DMS153 treated with DMSO at 0.1 percent for 48 hours (cell line): ENCODE measurements at regions not wholly inside any gene's neighbourhood (a gene's known extent, or its start where the extent isn't known, plus 50 kb on each side); places are given as distances from the start of the nearest gene placed in this dataset.

Source experiments
- DNase-seq: peaks from one replicate; lab custom pipeline; 2025; ENCODE audit not compliant: unreplicated experiment; lab: John Stamatoyannopoulos, UW

- no peak for DNase-seq
Measured at GRCh38 chr9:79280691-79281090, 291.1 kb upstream of the TLE4 start.

DNA sequence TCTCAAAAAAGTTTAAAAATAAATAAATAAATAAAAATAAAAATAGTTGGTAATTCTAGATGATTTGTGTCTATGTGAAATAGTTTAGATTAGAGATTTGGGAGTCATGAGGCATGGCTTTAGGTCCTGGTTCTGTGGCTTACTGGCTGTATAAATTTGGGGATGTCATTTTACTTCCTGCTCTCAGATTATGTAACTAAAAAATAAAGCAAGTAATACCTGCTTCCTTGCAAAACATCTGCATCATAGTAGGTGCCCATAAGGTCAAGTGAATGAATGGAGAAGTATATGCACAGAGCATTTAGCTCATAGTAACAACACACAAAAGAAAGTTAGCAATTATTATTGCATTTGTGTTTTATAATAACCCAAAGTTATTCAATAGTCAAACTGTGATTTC lies 287.7 kb upstream of the TLE4 start:
- DNase-seq = no peak

GRCh38 chr9:79286992-79287707 lies 284.6 kb upstream of the TLE4 start:
- no peak for DNase-seq

- DNase-seq = no peak
Measured at GRCh38 chr9:79287708-79288290, 284.0 kb upstream of the TLE4 start.

- no peak for DNase-seq
Measured at GRCh38 chr9:79289856-79290255, 281.9 kb upstream of the TLE4 start.

DNA sequence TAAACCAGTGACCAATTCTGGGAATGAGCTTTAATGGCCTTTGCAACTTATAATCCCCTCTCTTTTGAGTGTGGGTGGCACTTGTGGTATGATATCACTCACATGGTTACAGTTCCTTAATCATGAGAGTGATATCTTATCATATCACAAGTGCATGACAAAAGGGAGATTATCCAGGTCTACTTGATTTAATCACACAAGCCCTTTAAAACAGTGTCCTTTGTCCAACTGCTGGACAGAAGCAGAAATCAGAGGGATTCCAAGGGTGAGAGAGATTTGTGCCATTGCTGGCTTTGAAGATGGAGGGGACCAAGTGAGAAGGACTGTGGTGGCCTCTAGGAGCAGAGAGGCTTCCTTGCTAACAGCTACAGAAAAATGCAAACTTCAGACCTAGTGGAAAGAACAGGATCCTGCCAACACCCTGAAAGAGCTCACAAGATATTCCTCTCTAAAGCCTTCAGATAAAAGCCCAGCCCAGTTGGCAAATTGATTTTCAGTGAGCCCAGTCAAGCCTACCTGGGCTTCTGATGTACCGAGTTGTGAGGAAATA lies 279.0 kb upstream of the TLE4 start:
- no peak for DNase-seq

- DNase-seq = peak; percentile 93
Measured at GRCh38 chr9:79300068-79300467, 271.7 kb upstream of the TLE4 start.

- no peak for DNase-seq
Measured at GRCh38 chr9:79301085-79301484, 270.7 kb upstream of the TLE4 start.

GRCh38 chr9:79301551-79302391 lies 270.0 kb upstream of the TLE4 start:
- no peak for DNase-seq

DNA sequence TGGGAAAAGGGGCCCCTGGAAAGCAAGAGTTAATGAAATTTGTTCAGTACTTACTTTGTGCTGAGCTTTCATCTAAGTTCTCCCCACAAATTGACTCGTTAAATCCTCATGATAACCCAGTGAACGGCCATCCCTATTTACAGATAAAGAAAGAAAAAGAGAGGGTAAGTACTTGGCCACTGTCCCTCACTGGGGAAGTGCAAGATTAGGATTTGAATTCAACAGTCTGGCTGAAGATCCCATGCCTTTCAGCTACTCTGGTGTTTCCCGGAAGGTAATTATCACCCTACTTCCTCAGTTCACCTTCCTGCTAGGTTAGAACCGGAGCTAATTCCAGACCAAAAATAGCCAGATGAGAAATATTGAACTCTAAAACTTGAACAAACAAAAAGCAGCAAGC lies 269.2 kb upstream of the TLE4 start:
- DNase-seq = no peak

GRCh38 chr9:79308012-79308411 lies 263.8 kb upstream of the TLE4 start:
- no peak for DNase-seq

GRCh38 chr9:79312686-79313421 lies 258.9 kb upstream of the TLE4 start:
- DNase-seq = no peak

DNA sequence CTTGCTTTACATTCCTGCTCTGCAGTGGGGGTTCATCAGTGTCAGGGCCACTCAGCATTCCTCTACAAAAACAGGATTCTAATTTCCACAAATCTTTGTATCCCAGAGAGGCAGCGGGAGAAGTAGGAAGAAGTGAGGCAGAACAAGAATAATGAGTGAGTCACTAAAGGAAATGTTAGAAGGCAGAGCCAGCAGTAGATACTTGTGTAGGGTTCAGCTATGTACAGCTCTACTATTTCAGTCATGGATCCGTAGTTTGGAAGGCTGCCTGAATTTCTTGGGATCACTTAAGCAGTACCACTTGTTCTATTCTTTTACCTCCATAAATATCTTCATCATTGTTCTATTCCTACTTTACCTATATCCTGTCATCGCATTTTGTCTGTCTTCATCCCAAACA lies 246.3 kb upstream of the TLE4 start:
- no peak for DNase-seq

- DNase-seq = no peak
Measured at GRCh38 chr9:79329861-79330260, 241.9 kb upstream of the TLE4 start.

- DNase-seq = no peak
Measured at GRCh38 chr9:79334001-79334400, 237.8 kb upstream of the TLE4 start.

GRCh38 chr9:79334711-79335110 lies 237.1 kb upstream of the TLE4 start:
- DNase-seq = no peak

DNA sequence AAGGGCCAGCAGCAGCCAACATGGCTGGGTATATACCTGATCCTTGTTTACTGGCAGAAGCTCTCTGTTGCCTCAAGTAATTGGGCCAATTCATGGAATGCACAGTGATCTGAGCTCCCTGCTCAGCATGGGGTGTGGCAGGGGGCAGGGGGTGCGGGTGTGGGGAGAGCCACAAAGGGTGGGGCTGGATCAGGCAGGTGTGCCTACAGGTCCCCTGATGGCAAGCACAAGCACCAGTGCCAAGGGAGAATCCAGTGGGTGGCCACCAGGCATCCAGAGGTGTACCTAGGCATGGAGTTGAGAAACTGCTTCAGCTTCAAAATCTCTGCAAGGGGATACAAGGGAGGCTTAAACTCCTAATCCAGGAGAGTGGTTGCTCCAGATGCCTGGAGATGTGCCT lies 235.8 kb upstream of the TLE4 start:
- no peak for DNase-seq

GRCh38 chr9:79341561-79341960 lies 230.2 kb upstream of the TLE4 start:
- no peak for DNase-seq

GRCh38 chr9:79346350-79347020 lies 225.3 kb upstream of the TLE4 start:
- DNase-seq = no peak

DNA sequence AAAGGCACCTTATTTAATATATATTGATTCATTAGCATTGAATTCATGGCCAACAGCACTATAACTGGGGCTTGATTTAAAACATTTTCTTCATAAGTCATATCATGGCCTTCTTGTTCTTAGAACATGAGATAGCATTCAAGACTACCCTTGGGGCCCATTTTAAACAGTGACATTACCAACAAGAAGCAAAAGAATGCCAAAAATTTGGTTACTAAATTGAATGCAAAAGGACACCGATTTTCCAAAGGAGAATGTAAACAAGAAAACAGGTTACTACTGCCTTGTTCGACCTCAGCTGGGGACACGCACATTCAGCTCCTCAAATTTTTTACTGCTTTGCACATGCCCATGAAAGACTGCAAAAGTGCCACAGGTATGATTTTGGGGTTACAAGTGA lies 219.4 kb upstream of the TLE4 start:
- no peak for DNase-seq
